HG03354 (cell line): ENCODE measurements at regions not wholly inside any gene's neighbourhood (a gene's known extent, or its start where the extent isn't known, plus 50 kb on each side); places are given as distances from the start of the nearest gene placed in this dataset.
"Not testable (repeated sequence)": the region's sequence is repeated elsewhere in the genome, so short reads cannot be mapped to it uniquely, and the experiment has no call there.

ENCODE experiments used
- ATAC-seq: cut with Tn5 transposase; IDR thresholded peaks from one replicate; pipeline ENCODE4 v1.9.1; 2021; ENCODE audit warnings: mild to moderate bottlenecking; ENCODE audit not compliant: unreplicated experiment, poor library complexity, severe bottlenecking

DNA sequence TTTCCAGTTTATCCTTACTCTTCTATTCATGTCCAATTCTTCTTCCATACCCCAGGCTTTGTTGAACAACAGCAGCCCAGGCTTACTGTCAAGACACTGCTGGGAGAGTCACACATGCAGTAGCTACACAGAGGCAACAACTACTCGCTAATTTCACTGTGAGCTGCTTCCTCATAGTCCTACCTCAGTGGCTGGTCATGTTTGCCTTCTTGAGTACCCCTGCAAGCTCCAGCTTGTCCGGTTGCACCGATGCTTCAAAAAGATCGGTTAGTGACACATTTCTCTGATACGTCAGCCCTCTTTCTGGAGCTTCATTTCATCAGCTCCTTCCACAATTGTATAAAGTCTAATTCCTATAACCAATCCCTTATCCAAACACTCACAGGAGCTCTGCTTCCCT, 246.7 kb upstream of the NFIA start:
- ATAC-seq: no peak

- ATAC-seq: no peak
These were observed 249.2 kb upstream of the NFIA start for GRCh38 chr1:60833173-60833572.

DNA sequence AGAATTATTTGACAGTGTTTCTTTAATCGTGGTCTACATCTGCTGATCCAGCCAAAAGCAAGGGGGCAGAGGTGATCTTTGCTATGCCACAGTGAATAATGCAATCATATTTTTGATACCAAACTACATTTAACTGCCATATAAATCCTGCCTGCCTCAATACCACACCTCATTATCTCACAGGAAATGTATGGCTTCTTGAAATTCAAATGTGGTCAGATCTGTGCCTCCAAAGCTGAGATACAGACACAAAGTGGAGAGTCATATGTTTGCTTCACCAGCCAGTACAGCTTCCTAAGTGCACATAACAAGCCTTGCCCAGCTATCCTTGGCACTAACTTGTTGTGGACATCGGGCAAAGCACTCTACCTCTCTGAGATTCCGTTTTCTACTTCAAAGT, 250.0 kb upstream of the NFIA start:
- no peak for ATAC-seq

- ATAC-seq: no peak
These were observed 250.6 kb upstream of the NFIA start for GRCh38 chr1:60831780-60832179.

- no peak for ATAC-seq
These were observed 253.4 kb upstream of the NFIA start for GRCh38 chr1:60828944-60829343.

DNA sequence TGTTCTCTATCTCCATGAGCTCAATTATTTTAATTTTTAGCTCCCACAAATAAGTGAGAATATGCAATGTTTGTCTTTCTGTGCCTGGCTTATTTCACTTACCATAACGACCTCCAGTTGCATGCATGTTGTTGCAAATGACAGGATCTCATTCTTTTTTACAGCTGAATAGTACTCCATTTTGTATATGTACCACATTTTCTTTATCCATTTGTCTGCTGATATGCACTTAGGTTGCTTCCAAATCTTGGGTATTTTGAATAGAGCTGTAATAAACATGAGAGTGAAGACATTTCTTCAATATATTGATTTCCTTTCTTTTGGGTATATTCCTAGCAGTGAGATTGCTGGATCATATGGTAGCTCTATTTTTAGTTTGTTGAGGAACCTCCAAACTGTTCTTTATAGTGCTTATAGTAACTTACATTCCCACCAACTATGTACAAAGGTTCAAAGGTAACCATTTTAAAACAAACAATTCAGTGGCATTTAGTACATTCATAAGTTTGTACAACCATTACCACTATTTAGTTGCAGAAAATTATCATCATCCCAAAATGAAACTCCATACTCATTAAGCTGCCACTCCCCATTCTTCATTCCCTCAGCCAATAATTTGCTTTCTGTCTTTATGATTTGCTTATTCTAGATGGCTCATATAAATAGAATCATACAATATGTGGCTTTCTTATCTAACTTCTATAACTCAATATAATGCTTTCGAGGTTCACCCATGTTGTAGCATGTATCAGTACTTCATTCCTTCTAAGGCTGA, 255.9 kb upstream of the NFIA start:
- ATAC-seq: no peak

DNA sequence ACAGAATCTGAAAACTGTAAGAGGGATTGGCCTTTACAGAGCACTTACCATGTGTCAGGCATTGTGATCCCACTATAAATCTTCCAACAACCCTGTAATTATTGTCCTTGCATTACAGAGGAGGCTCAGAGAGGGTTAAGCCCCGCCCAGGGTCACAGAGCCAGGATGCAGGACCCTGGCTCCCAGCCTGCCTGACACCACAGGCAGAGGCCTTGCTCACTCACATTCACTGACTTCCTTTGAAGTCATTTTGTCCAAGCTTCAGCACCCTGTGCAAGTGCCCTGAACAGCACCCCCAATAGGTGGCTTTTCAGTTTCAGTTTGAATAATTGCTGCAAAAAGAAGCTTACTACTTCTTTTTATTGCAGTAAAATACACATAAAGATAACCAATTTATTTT, 256.8 kb upstream of the NFIA start:
- no peak for ATAC-seq

- no peak for ATAC-seq
These were observed 259.2 kb upstream of the NFIA start for GRCh38 chr1:60823151-60823550.

DNA sequence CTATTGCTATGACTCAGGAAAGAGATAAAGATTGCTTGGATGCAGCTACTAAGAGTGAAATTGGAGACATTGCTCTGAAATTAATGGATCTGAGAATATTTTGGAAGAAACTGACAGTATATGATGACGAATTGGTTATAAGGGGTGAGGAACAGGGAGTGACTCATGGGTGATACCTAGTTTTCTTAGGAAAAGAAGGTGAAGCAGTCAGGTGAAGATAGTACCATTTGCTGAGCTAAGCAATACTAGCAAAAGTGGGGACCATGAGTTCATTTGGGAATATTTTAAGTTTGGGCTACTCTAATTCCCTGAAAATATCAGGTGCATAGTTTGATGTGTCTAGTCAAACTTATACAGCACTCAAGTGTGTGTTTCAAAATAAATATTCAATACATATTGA, 260.1 kb upstream of the NFIA start:
- ATAC-seq: no peak

DNA sequence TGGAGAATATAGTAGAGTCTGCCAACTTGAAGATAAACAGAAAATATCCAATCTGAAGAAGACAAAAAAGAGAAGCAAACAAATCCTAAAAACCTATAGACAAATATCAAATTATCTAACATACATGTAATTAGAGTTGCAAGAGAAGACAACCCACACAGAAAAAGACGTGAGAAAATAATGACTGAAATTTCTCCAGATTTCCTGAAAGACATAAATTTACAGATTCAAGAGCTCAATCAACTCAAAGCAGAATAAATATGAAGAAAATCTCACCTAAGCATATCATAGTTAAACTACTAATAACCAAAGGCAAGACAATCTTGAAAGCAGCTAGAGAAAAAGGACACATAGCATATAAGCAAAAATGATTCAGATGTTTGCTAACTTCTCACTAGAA, 261.2 kb upstream of the NFIA start:
- ATAC-seq: no peak

- ATAC-seq: no peak
These were observed 263.2 kb upstream of the NFIA start for GRCh38 chr1:60818969-60819701.

DNA sequence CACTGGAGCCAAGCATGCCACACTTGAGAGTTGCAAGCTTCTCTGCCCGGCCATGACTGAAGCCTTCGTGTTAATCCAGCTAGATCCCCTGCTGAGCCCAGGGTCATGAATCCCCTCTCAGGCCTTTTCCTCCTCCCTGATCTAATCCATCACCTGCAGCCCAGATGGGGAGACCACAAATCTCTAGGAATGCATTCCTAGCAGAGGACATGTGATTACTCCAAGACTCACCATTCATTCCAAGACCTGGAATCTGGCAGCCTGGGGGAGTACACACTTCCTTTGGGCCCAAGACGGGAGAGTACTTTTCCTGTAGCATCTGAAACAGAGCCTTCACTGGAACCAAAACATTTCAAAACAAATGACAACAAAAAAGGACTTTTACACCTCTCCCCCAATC, 269.3 kb upstream of the NFIA start:
- ATAC-seq: no peak

DNA sequence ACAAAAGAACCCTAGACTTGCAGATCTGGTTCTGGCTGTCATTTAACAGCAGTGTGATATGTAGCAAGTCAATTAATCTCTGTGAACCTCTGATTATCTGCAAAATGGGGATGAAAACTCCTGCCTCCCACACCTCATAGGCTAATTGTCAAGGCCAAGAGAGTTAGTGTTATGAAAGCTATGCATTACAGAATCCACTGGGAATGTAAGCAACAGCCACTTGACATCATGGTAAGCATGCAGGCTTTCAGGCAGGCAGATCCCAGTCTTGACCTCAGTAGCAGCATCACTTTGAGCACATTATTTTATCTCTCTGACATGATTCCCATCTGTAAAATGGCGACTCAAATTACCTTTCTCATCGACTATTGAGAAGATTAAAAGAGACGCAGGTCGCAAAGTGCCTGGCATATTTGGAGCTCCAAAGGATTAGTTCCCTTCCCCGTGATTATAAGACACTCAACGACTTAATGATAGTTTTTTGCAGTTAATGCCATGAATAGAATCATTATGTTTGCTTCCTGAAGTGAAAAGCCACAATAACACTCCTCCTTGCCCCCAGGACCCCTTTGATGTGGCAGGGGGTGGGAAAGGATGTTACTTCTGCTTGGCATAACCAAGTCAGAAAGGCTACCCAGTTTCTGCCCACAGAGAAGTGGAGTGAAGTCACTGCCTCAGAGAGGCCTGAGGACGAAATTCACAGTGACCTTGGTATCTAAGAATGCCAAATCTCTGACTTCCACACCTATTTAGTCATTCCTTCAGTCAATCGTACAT, 273.0 kb upstream of the NFIA start:
- ATAC-seq: no peak

DNA sequence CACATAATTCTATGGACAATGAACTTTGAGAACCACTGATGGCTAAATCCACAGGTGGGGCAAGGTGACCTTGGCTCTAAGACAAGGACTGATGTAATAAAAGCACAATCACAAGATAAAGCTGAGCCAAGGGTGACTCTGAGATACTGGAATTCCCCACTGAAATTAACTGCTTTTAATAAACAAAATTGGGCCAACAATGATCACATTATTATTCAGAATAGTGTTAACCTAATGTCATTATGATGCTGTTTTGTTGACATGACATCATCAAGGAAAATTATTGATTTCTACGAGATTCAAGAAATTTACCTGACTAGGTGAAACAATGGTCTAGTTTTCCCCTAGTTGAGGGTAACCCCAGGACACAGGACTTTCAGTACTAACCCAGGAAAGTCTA, 273.7 kb upstream of the NFIA start:
- ATAC-seq: no peak

- no peak for ATAC-seq
These were observed 279.5 kb upstream of the NFIA start for GRCh38 chr1:60802884-60803283.

- ATAC-seq: no peak
These were observed 285.0 kb upstream of the NFIA start for GRCh38 chr1:60797351-60797750.

GRCh38 chr1:60791226-60791625, 291.1 kb upstream of the NFIA start:
- no peak for ATAC-seq

DNA sequence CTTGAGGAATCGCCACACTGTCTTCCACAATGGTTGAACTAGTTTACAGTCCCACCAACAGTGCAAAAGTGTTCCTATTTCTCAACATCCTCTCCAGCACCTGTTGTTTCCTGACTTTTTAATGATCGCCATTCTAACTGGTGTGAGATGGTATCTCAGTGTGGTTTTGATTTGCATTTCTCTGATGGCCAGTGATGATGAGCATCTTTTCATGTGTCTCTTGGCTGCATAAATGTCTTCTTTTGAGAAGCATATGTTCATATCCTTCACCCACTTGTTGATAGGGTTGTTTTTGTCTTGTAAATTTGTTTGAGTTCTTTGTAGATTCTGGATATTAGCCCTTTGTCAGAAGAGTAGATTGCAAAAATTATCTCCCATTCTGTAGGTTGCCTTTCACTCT, 309.3 kb upstream of the NFIA start:
- ATAC-seq: not testable (repeated sequence)

DNA sequence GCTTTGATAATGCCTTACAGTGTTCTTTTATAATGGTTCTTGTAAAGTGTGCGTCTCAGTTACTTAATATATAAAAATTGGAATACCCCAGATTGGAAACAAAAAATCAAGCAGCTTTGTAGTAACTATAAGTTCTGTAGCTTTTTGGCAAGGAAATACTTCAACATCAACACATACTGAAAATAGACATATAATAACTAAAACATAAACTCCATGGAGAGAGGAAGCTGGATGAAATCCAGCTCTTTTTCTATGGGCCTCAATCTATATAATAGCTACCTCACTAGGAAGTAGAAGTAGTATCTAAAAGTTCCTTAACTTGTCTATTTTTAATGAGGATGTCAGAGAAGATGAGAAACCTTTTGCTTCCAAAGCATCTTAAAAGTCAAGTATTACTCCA, 313.3 kb upstream of the NFIA start:
- ATAC-seq: no peak

DNA sequence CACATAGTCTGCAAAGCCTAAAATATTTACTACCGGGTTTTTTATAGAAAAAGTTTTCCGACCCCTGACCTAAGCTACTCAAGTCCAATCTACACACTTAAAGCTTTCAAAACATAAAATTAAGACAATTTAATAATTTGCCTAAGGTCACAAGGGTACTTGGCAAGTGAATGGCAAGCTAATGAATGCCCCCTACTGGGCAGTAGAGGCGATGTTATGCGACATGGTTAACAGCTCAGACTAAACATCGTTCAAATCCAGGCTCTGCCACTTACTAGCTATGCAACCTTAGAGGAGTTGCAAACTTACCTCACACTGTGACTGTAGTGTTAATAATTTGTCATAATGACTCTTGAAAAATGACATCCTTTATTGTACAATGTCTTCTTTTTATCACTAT, 317.2 kb upstream of the NFIA start:
- no peak for ATAC-seq

GRCh38 chr1:60764489-60764888, 317.9 kb upstream of the NFIA start:
- ATAC-seq: no peak
